Neural cell (in vitro differentiated cells): ENCODE measurements at regions not wholly inside any gene's neighbourhood (a gene's known extent, or its start where the extent isn't known, plus 50 kb on each side); places are given as distances from the start of the nearest gene placed in this dataset.

ENCODE experiments used
- CTCF ChIP-seq: fragments of 450-650 bp; IDR thresholded peaks from 2 replicates; pipeline ENCODE4 v1.5.1; 2014; ENCODE audit warnings: antibody characterized with exemption, mild to moderate bottlenecking, moderate library complexity; ENCODE audit not compliant: poor library complexity, severe bottlenecking
- EP300 ChIP-seq: fragments of 450-650 bp; conservative IDR thresholded peaks from 2 replicates; pipeline ENCODE4 v1.6.1; 2014; ENCODE audit warnings: antibody characterized with exemption, mild to moderate bottlenecking, moderate library complexity; ENCODE audit not compliant: poor library complexity, severe bottlenecking
- POLR2AphosphoS5 ChIP-seq: IDR thresholded peaks from 2 replicates; pipeline ENCODE4 v1.6.1; 2012
- RAD21 ChIP-seq: fragments of 450-650 bp; conservative IDR thresholded peaks from 2 replicates; pipeline ENCODE4 v1.6.1; 2014; ENCODE audit warnings: antibody characterized with exemption, mild to moderate bottlenecking, moderate library complexity
- REST ChIP-seq: IDR thresholded peaks from 2 replicates; pipeline ENCODE4 v1.6.1; 2012; ENCODE audit warnings: borderline replicate concordance

GRCh38 chrY:15397556-15398280 is 873.4 kb downstream of the NLGN4Y start:
- TF ChIP-seq CTCF = no peak
- TF ChIP-seq POLR2AphosphoS5 = no peak
- TF ChIP-seq EP300 = no peak
- TF ChIP-seq REST = no peak
- no peak for TF ChIP-seq RAD21
